ENCODE measurements at regions not wholly inside any gene's neighbourhood (a gene's known extent, or its start where the extent isn't known, plus 50 kb on each side); places are given as distances from the start of the nearest gene placed in this dataset.

GRCh38 chr11:123298488-123299447 lies 103.7 kb upstream of the CLMP start:
- no peak for TF ChIP-seq CTCF (IDR thresholded peaks at IDR 0.05)
- ATAC-seq (ENCODE audit: low FRiP score) (no peak), DNase-seq (ENCODE audit: low spot score) (no peak)

GRCh38 chr11:123292647-123293046 lies 97.6 kb upstream of the CLMP start:
- ATAC-seq (ENCODE audit: low FRiP score), result no peak
- no peak for DNase-seq (ENCODE audit: low spot score)
- no peak for TF ChIP-seq CTCF (IDR thresholded peaks at IDR 0.05)

GRCh38 chr11:123291201-123291869 lies 96.3 kb upstream of the CLMP start:
- no peak for DNase-seq (ENCODE audit: low spot score)
- no peak for TF ChIP-seq CTCF (IDR thresholded peaks at IDR 0.05)

GRCh38 chr11:123286761-123287160 lies 91.7 kb upstream of the CLMP start:
- no peak for TF ChIP-seq CTCF (IDR thresholded peaks at IDR 0.05)
- DNase-seq (ENCODE audit: low spot score), result no peak
- no peak for ATAC-seq (ENCODE audit: low FRiP score)

More at GRCh38 chr11:123291201-123291869, 96.3 kb upstream of the CLMP start:
- ATAC-seq (ENCODE audit: low FRiP score), result no peak

GRCh38 chr11:123286255-123286654 lies 91.2 kb upstream of the CLMP start:
- no peak for ATAC-seq (ENCODE audit: low FRiP score)
- TF ChIP-seq CTCF (IDR thresholded peaks at IDR 0.05), result no peak
- no peak for DNase-seq (ENCODE audit: low spot score)

- DNase-seq (ENCODE audit: low spot score), result no peak
- TF ChIP-seq CTCF (IDR thresholded peaks at IDR 0.05), result no peak
- no peak for ATAC-seq (ENCODE audit: low FRiP score)
Measured at GRCh38 chr11:123284454-123284853, 89.4 kb upstream of the CLMP start.
